Lower lobe of right lung (tissue), 2 donors: ENCODE measurements at regions not wholly inside any gene's neighbourhood (a gene's known extent, or its start where the extent isn't known, plus 50 kb on each side); places are given as distances from the start of the nearest gene placed in this dataset.
"Not testable (repeated sequence)": the region's sequence is repeated elsewhere in the genome, so short reads cannot be mapped to it uniquely, and the experiment has no call there.

Source experiments
- ATAC-seq, 2 donors: fragments of 200-7000 bp; cut with Tn5 transposase; one replicate each; pipeline ENCODE4 v1.9.1; 2020 to 2022; ENCODE audit warnings: mild to moderate bottlenecking in 2 of 2, moderate library complexity in 2 of 2
- DNase-seq: peaks from one replicate; pipeline ENCODE4 v3.0.0-alpha.2; 2020
- H3K27ac ChIP-seq: fragments of 200-600 bp; one replicate; pipeline ENCODE4 v1.8.0; 2022
- H3K27me3 ChIP-seq: fragments of 200-600 bp; one replicate; pipeline ENCODE4 v1.8.0; 2022; ENCODE audit warnings: low read depth
- H3K36me3 ChIP-seq: fragments of 200-600 bp; one replicate; pipeline ENCODE4 v1.8.0; 2022; ENCODE audit warnings: mild to moderate bottlenecking
- H3K4me1 ChIP-seq: fragments of 200-600 bp; one replicate; pipeline ENCODE4 v1.8.0; 2022
- H3K4me3 ChIP-seq: fragments of 200-600 bp; one replicate; pipeline ENCODE4 v1.8.0; 2022; ENCODE audit warnings: mild to moderate bottlenecking
- H3K9me3 ChIP-seq: fragments of 200-600 bp; one replicate; pipeline ENCODE4 v1.8.0; 2022
- CTCF ChIP-seq: fragments of 200-600 bp; IDR thresholded peaks from one replicate; pipeline ENCODE4 v1.8.0; 2022; ENCODE audit warnings: antibody characterized with exemption, mild to moderate bottlenecking
- intact Hi-C: fragments of 100-400 bp; cut with DNase I; formaldehyde crosslinking; loops from one replicate; pipeline ENCODE4 v1.11.0; 2022
- donor health status: DM: no; HTN: yes; CAD: no; lungs with severe emphysema.

- TF ChIP-seq CTCF, result no peak
- ATAC-seq (no peak), DNase-seq (no peak)
- Histone ChIP-seq H3K9me3 (no peaks in the 10 kb centered on the region), H3K36me3 (no peaks in the 10 kb centered on the region), H3K4me3 (no peak overlapping the region), H3K27me3 (no peaks in the 10 kb centered on the region), H3K4me1 (no peaks in the 10 kb centered on the region), H3K27ac (no peak overlapping the region)
- intact Hi-C loops, result no loop called here
Measured at GRCh38 chr7:91573405-91573804, 307.1 kb downstream of the MTERF1 start.

- intact Hi-C loops, H3K27me3 ChIP-seq, H3K4me1 ChIP-seq: not testable (repeated sequence)
Measured at GRCh38 chr7:91576459-91576858, 304.0 kb downstream of the MTERF1 start.

GRCh38 chr7:91579837-91580236 lies 300.7 kb downstream of the MTERF1 start:
- no peak for ATAC-seq
- Histone ChIP-seq H3K9me3 (no peaks in the 10 kb centered on the region), H3K36me3 (no peaks in the 10 kb centered on the region), H3K4me1 (no peaks in the 10 kb centered on the region), H3K27ac (no peak overlapping the region), H3K27me3 (no peaks in the 10 kb centered on the region), H3K4me3 (no peak overlapping the region)
- intact Hi-C loops, result no loop called here
- TF ChIP-seq CTCF, result no peak
- DNase-seq, result no peak

More at GRCh38 chr7:91576459-91576858, 304.0 kb downstream of the MTERF1 start:
- H3K4me3 ChIP-seq, ATAC-seq, H3K36me3 ChIP-seq, H3K9me3 ChIP-seq, H3K27ac ChIP-seq, DNase-seq: not testable (repeated sequence)

GRCh38 chr7:91582799-91583477 lies 297.6 kb downstream of the MTERF1 start:
- Histone ChIP-seq H3K36me3 (no peaks in the 10 kb centered on the region), H3K9me3 (no peaks in the 10 kb centered on the region), H3K27me3 (no peaks in the 10 kb centered on the region), H3K4me1 (no peaks in the 10 kb centered on the region), H3K27ac (no peak overlapping the region), H3K4me3 (no peak overlapping the region)
- intact Hi-C loops, result no loop called here
- ATAC-seq (no peak), DNase-seq (no peak)
- TF ChIP-seq CTCF, result no peak

GRCh38 chr7:91596287-91596686 lies 284.2 kb downstream of the MTERF1 start:
- no peaks in the 10 kb centered on the region for H3K9me3 ChIP-seq
- H3K4me1 ChIP-seq, result no peaks in the 10 kb centered on the region
- no peak overlapping the region for H3K4me3 ChIP-seq
- DNase-seq (no peak), ATAC-seq (no peak)
- H3K27ac ChIP-seq, result no peak overlapping the region
- no peaks in the 10 kb centered on the region for H3K27me3 ChIP-seq
- TF ChIP-seq CTCF, result no peak
- H3K36me3 ChIP-seq, result no peaks in the 10 kb centered on the region
- intact Hi-C loops, result no loop called here

GRCh38 chr7:91598791-91599190 lies 281.7 kb downstream of the MTERF1 start:
- no peaks in the 10 kb centered on the region for H3K36me3 ChIP-seq
- intact Hi-C loops, result no loop called here

More at GRCh38 chr7:91598791-91599190, 281.7 kb downstream of the MTERF1 start:
- H3K4me3 ChIP-seq, result no peak overlapping the region
- DNase-seq (no peak), ATAC-seq (no peak)
- H3K27me3 ChIP-seq, result no peaks in the 10 kb centered on the region
- H3K9me3 ChIP-seq, result no peaks in the 10 kb centered on the region
- H3K27ac ChIP-seq, result no peak overlapping the region
- TF ChIP-seq CTCF, result no peak
- H3K4me1 ChIP-seq, result no peaks in the 10 kb centered on the region
